Left lung (tissue), 4 donors: ENCODE measurements at regions not wholly inside any gene's neighbourhood (a gene's known extent, or its start where the extent isn't known, plus 50 kb on each side); places are given as distances from the start of the nearest gene placed in this dataset.
"Not testable (repeated sequence)": the region's sequence is repeated elsewhere in the genome, so short reads cannot be mapped to it uniquely, and the experiment has no call there.

Source experiments
- ATAC-seq: fragments of 200-7000 bp; cut with Tn5 transposase; one replicate; pipeline ENCODE4 v1.9.1; 2020; ENCODE audit warnings: moderate library complexity
- DNase-seq, 4 donors: peaks; one replicate each; pipeline ENCODE4 v3.0.0-alpha.2; 2013 to 2020
- H3K27ac ChIP-seq, 2 donors: fragments of 200-600 bp; sonication (generic) in 1 of 2; one replicate each; pipeline versions ENCODE4 v1.5.0 to v1.8.0; 2020 to 2021
- H3K27me3 ChIP-seq, 2 donors: fragments of 200-600 bp; sonication (generic) in 1 of 2; one replicate each; pipeline versions ENCODE4 v1.5.0 to v1.8.0; 2020 to 2021
- H3K36me3 ChIP-seq, 2 donors: fragments of 200-600 bp; sonication (generic) in 1 of 2; one replicate each; pipeline versions ENCODE4 v1.5.0 to v1.8.0; 2020 to 2021
- H3K4me1 ChIP-seq, 2 donors: fragments of 200-600 bp; one replicate each; pipeline ENCODE4 v1.8.0; 2021
- H3K4me3 ChIP-seq, 2 donors: fragments of 200-600 bp; sonication (generic) in 1 of 2; one replicate each; pipeline versions ENCODE4 v1.5.0 to v1.8.0; 2020 to 2021; ENCODE audit warnings: mild to moderate bottlenecking in 1 of 2
- H3K9me3 ChIP-seq, 2 donors: fragments of 200-600 bp; sonication (generic) in 1 of 2; one replicate each; pipeline versions ENCODE4 v1.5.0 to v1.8.0; 2020 to 2021
- intact Hi-C, 2 donors: fragments of 100-400 bp; cut with DNase I; formaldehyde crosslinking; loops; one replicate each; pipeline versions ENCODE4 v1.11.2 to v1.14.2; 2022
- TF ChIP-seq, protein P1 (sequence below), 2 donors: fragments of 200-600 bp; sonication (generic) in 1 of 2; IDR thresholded peaks; one replicate each; pipeline versions ENCODE4 v1.5.0 to v1.8.0; 2021; ENCODE audit warnings: antibody characterized with exemption in 2 of 2
- donor health status: DM: no; HTN: yes; CAD: no.
- donor health status: DM: no; HTN: no; CAD: no.

DNA sequence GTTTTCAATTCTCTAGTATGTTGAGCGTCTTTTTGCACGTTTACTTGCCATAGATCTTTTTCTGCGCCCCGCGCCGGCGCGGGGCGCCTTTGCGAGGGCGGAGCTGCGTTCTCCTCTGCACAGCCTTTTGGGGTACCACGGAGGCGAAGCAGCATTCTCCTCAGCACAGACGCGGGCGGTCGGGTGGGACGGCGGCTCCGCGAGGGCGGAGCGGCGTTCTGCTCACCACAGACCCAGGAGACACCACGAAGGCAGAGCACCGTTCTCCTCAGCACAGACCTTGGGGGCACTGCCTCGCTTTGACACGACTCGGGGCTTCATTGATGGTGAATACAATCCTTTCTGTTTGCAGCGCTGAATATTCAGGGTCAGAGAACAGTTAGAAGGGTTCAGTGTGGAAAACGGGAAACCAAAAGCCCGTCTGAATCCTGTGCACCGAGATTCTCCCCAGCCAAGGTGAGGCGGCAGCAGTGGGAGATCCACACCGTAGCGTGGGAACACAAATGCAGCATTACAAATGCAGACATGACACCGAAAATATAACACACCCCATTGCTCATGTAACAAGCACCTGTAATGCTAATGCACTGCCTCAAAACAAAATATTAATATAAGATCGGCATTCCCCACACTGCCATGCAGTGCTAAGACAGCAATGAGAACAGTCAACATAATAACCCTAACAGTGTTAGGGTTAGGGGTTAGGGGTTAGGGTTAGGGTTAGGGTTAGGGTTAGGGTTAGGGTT lies 190.7 kb upstream of the VIPR2 start:
- intact Hi-C loops, H3K9me3 ChIP-seq, H3K4me1 ChIP-seq, H3K27ac ChIP-seq, H3K27me3 ChIP-seq, H3K4me3 ChIP-seq, H3K36me3 ChIP-seq: not testable (repeated sequence)
- peak in 3 of 4 donors; percentile 2 to 62 (median 19) for DNase-seq
- ATAC-seq = peak; percentile 57

DNA sequence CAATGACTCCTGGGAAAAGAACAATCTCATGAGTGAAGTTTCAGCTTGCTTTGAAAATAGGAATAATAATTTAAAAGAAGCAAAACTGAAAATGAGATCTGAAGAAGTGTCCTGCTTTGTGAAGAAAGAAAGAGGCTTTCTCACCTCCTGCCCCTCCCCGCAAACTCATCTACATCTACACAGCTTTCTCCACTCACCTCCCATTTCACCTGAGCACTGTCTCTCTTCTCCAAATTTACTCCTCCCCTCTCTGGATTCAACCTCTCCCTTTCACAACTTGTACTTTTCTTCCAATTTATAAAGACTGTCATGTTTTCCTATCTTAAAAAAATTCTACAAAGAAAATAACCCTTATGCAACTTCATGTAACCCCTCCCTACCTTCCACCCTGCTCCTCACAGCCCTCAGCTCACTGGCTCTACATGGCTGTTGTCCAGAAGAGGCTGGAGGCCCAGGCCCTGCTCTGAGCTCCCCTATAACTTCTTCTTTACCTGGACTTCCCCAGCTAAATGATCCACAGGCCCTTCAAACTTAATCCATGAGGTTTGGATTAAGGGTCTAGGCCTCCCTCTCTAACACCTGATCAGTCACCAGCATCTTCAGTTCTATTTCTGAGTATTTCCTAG lies 188.3 kb upstream of the VIPR2 start:
- intact Hi-C loops, H3K4me1 ChIP-seq, DNase-seq, H3K4me3 ChIP-seq, ATAC-seq, H3K27ac ChIP-seq, H3K36me3 ChIP-seq, H3K27me3 ChIP-seq: not testable (repeated sequence)
- H3K9me3 ChIP-seq = peaks cover 0 to 12% of the 10 kb centered on the region in 2 donors

DNA sequence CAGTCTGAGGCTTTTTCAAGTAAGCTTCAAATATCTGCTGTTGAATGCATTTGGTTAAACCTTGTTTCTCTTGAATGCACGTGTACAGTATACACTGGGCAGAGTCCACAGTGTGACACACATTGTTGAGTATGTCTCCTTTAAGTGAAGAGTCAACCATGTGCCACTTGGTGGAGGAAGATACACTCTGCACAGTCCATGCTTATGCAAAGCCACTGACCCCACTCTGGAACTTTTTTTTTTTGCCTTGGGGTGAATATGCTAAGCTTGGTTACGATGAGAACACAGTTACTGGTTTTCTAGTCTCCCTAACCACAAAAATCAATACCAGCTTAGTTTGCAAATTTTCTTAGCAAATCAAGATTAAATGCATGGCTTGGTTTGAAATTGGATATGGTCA lies 186.8 kb upstream of the VIPR2 start:
- Histone ChIP-seq H3K9me3 (peaks cover 0 to 26% of the 10 kb centered on the region in 2 donors), H3K4me3 (no peak overlapping the region)

DNA sequence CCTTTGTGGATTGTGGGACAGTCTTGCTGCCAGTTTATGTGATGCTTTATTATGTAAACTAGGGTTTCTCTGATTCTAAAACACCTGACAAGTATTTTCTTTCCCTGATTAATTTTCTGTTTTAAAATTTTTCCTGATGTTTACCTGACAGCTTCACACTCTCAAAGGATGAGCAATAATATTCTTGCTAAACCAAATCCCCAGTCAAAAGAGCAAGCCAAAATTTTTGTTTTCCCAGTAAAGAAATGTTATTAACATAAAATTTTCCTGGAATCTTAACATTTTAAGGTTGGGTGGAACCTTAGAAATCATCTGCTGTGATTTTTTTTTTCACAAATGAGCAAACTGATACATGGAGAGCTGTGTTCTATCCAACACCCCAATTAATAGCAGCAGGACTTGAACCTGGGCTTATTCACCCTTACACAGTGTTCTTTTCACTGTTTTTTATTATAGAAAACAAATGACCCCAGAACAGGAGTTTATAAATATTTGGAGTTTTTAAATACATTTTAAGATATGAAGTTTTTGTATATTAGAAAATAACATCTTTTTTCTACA lies 185.2 kb upstream of the VIPR2 start:
- intact Hi-C loops = no loop called here
- H3K4me1 ChIP-seq = no peaks in the 10 kb centered on the region
- H3K9me3 ChIP-seq = peaks cover 0 to 21% of the 10 kb centered on the region in 2 donors
- ATAC-seq (no peak), DNase-seq (no peak)
- H3K27ac ChIP-seq = no peak overlapping the region
- TF ChIP-seq, protein P1, sequence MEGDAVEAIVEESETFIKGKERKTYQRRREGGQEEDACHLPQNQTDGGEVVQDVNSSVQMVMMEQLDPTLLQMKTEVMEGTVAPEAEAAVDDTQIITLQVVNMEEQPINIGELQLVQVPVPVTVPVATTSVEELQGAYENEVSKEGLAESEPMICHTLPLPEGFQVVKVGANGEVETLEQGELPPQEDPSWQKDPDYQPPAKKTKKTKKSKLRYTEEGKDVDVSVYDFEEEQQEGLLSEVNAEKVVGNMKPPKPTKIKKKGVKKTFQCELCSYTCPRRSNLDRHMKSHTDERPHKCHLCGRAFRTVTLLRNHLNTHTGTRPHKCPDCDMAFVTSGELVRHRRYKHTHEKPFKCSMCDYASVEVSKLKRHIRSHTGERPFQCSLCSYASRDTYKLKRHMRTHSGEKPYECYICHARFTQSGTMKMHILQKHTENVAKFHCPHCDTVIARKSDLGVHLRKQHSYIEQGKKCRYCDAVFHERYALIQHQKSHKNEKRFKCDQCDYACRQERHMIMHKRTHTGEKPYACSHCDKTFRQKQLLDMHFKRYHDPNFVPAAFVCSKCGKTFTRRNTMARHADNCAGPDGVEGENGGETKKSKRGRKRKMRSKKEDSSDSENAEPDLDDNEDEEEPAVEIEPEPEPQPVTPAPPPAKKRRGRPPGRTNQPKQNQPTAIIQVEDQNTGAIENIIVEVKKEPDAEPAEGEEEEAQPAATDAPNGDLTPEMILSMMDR (IDR thresholded peaks at IDR 0.05) = no peak
- H3K4me3 ChIP-seq = no peak overlapping the region
- H3K36me3 ChIP-seq = no peaks in the 10 kb centered on the region
- no peaks in the 10 kb centered on the region for H3K27me3 ChIP-seq

More for the DNA sequence above, 186.8 kb upstream of the VIPR2 start:
- intact Hi-C loops = no loop called here
- Histone ChIP-seq H3K4me1 (no peaks in the 10 kb centered on the region), H3K36me3 (no peaks in the 10 kb centered on the region), H3K27ac (no peak overlapping the region), H3K27me3 (no peaks in the 10 kb centered on the region)
- TF ChIP-seq, protein P1 (IDR thresholded peaks at IDR 0.05) = no peak
- ATAC-seq (no peak), DNase-seq (no peak)

DNA sequence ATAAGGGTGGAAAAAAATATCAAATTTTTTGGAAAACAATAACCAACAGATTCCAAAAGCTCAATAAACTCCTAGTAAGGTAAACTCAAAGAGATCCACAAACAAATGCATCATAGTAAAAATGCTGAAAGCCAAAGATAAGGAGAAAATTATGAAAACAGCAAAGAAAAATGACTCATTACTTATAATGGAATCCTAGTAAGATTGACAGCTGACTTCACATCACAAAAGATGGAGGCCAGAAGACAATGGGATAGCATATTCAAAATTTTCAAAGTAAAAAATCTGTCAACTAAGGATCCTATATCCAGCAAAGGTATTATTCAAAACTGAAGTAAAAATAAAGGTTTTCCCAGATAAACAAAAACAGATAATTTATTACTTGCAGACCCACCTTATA lies 183.4 kb upstream of the VIPR2 start:
- TF ChIP-seq, protein P1 (IDR thresholded peaks at IDR 0.05) = no peak
- intact Hi-C loops = no loop called here
- Histone ChIP-seq H3K27me3 (no peaks in the 10 kb centered on the region), H3K4me3 (no peak overlapping the region), H3K27ac (no peak overlapping the region), H3K36me3 (no peaks in the 10 kb centered on the region), H3K4me1 (no peaks in the 10 kb centered on the region), H3K9me3 (peaks cover 0 to 21% of the 10 kb centered on the region in 2 donors)
- DNase-seq (no peak), ATAC-seq (no peak)

DNA sequence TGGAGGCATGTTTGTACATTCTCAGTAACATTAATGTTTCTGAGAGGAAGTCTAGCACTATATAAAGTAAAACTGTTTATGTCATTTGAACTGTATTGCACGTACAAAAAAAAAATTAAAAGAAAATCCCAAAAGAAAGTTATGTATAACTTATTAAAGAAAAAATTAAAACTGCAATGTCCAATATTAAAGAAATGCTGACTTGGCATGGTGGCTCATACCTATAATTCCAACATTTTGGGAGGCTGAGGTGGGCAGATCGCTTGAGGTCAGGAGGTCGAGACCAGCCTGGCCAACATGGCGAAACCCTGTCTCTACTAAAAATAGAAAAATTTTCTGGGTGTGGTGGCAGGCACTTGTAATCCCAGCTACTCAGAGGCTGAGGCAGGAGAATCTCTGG lies 178.7 kb upstream of the VIPR2 start:
- H3K4me1 ChIP-seq = no peaks in the 10 kb centered on the region
- no peaks in the 10 kb centered on the region for H3K36me3 ChIP-seq
- TF ChIP-seq, protein P1 (IDR thresholded peaks at IDR 0.05) = no peak
- DNase-seq (no peak), ATAC-seq (no peak)
- H3K27me3 ChIP-seq = no peaks in the 10 kb centered on the region
- peaks cover 0 to 17% of the 10 kb centered on the region in 2 donors for H3K9me3 ChIP-seq
- no peak overlapping the region for H3K4me3 ChIP-seq
- intact Hi-C loops = no loop called here
- no peak overlapping the region for H3K27ac ChIP-seq
